Pons (tissue), 1 donor: ENCODE measurements at regions not wholly inside any gene's neighbourhood (a gene's known extent, or its start where the extent isn't known, plus 50 kb on each side); places are given as distances from the start of the nearest gene placed in this dataset.
A peak's percentile ranks its signal among the peaks of the same experiment; 100 is the strongest.

Experiments
- DNase-seq: peaks from one replicate; pipeline ENCODE4 v3.0.0-alpha.2; 2016; ENCODE audit warnings: low spot score

DNA sequence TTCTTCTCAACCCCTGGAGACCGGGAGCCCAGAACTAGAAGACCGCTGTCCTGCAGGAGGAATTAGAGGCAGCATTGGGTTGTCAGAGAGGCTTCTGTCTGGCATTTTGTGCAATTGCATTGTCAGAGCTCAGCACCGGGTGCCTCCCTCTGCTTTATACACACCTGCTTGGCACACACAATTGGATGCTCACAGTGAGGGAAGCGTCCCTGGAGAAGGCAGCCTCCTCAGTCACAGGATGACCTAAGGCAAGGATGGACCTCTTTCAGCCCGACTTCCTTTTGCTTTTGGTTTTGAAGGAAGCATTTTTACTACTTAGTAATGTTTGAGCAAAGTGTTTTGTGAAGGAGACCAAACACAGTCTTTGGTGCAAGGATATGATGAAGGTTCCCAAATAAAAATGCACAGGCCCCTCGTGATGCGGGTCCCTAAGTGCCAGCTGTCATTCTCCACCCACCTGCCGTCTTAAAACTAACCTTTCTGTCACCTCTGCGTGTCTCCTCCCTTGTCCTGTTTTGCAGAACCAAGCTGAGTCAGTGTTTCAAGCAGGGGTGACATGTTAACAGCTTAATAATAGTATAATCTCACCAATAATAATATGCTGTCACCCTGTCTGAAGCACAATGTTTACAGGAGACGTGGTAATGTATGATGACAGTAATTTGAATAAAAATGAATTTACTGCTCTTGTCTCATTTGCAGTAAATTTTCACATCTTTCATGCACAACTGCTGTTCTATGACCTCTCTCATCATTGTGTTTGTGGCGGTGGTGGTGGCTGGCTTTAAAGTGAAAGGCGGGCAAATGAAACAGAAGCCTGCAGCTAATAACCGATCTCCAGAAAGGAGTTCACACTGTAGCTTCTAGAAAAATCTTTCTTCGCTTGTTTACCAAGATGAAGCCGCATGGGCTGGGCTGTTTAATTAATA lies 430.2 kb upstream of the MKI67 start:
- DNase-seq, result no peak

DNA sequence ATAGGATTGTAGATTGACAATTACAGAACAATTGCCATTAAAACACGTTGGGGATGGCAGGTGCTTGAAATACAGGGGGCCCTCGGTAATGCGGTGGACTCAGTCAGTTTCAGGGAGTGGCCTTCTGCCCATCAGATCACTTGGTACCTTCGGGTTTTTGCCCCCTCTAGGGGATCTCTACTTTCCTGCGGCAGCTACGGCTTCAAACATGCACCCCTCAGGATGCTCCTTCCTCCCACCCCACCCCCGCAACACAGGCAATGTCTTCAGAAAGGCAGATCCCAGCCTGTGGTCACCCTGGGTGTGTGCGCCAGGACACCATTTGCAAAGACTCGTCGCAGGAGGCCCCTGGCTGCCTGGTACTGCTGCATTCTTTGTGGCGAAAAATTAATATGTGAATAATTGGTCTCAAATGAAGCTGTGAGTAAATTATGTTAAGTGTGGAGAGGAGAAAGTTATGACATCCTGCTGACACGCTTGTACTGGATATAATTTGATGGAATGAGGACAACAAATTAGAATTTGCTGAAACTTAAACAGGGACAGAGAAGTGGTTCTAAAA lies 431.0 kb upstream of the MKI67 start:
- DNase-seq, result no peak

DNA sequence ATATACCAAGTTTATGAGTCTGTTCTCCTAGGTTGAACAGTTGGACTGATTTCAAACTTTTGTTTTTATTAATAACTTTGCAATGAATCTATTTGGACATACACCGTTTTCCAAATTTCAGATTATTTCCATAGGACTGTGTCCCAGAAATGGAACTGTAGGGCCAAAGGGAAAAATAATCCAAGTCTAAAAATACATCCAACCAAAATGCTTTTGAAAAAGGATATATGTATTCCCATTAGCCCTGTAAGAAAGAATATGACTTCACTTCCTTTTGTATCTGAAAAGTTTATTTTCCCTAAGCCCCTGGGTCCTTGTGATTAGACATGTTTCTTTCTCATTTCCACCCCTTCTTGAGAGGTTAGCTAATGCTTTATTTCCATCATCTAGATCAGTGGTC lies 434.2 kb upstream of the MKI67 start:
- no peak for DNase-seq

DNA sequence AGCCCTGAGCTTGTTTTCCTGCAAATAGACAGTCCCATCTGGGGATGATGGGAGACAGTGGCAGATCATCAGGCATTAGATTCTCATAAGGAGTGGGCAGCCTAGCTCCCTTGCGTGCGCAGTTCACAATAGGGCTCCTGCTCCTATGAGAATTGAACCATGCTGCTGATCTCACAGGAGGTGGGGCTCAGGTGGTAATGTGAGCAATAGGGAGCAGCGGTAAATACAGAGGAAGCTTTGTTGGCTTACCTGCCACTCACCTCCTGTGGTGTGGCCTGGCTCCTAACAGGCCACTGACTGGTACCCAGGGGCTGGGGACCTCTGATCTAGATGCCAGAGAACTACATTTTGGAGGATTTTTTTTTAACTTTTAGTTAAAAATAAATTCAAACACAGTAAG lies 434.8 kb upstream of the MKI67 start:
- DNase-seq, result no peak

DNA sequence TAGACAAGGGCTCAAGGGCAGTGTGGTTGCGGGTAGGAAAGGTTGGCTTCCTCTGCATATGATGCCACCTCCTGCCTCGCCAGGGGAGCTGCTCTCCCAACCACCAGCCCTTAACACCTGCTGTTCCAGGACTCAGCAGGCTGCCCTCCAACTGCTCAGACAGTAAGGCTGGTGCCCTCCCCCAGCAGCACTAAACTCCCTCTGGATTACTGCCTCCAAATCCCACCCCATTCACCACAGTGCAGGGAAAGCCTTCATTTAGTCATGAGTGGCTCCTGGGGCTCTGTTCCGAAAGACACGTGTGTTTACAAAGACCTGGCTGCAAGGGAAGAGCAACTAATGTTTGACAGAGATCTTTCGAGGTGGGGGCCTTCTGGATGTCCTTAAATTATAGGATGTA lies 437.2 kb upstream of the MKI67 start:
- DNase-seq, result no peak

DNA sequence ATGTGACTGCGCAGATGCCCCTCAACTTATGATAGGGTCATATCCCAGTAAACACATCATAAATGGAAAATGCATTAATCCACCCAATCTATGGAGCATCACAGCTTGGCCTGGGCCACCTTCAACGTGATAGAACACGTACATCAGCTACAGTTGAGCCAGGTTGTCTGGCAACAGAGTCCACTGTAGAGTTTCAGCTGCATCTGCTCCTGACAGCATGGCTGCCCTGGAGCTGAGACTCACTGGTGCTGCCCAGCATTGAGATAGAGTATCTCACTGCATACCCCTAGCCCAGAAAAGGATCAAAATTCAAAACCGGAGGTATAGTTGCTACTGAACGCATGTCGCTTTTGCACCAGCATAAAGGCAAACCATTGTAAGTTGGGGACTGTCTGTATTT lies 437.7 kb upstream of the MKI67 start:
- no peak for DNase-seq

DNA sequence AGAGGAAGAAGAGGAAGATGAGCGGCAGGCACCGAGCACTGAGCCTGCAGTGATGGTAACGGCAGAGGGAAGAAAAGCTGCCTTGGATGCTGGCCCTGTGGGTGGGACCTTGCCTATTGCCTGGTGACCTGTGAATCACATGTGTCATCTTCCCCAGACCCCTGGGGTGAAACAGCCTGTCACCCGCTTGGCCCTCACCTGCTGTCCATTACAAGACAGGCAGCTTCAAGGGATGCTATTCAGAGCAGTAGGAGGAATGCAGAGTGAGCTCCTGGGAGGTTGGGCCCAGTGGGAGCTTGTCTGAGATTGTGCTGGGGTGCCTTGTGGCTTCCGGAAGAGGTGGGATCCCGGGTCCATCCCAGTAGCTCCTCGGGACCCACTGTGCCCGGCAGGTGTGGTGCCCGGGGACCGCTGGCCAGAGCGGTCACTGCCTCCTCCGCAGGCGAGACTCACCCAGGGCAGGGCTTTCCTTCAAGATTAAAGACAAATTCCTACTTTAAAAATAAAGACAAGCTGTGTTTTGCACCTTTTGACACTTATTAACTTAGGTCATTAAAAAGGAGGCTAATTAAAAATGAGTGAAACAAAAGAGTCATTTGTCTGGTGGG lies 440.2 kb upstream of the MKI67 start:
- no peak for DNase-seq

DNA sequence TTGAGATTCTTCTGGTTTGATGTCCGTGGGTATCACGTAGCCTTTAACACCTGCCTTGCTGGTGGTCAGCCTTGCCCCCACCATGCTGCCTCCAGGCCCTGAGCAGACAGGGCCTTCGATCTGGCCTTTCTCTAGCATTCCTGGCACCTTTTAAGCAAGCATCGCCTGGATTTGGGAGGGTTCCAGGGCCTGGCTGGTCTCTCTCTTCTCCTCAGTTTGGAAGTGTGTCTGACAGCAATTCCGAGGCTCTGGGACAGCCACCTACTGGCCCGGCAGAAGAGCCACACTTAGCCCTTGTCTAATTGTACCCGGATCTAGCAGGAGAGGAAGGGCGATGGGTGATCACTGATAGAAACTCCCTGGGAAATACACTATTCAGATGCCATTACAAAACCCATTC lies 441.3 kb upstream of the MKI67 start:
- no peak for DNase-seq

DNA sequence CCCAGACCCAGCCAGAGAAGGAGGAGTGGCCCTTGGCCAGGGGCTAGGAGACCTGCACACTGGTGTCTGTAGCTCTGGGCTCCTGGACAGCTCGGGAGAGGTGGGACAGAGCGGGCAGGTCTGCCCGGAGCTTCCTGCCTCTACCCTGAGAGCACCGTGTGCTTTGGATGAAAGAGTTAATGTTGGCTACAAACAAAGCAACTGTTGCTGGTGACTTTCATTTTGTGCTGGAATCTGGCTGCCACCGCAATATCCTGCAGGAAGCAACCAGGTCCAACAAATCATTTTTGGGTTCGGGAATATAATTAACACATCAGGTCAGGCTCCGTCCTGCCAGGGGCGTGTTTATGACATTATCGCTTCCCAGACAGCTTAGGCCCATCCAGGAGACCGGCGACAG lies 441.8 kb upstream of the MKI67 start:
- no peak for DNase-seq

DNA sequence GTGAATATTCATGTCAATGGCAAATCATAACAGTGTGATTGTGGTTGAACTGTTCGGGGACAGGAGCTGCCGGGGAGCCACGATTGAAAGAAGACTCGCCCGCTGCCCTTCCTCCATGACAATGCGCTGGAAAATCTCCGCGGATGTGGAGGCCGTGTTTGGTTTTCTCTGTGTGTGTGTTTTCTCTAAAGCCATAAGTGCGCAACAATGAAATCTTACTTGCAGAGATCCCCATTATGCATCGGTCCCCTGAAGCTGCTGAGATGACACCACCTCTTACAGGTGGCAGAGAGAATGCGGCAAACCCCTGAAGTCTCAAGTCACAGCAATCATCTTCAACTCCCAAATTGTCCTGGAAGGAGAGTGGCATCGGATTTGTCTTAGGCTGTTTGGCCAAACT lies 442.3 kb upstream of the MKI67 start:
- DNase-seq, result no peak

DNA sequence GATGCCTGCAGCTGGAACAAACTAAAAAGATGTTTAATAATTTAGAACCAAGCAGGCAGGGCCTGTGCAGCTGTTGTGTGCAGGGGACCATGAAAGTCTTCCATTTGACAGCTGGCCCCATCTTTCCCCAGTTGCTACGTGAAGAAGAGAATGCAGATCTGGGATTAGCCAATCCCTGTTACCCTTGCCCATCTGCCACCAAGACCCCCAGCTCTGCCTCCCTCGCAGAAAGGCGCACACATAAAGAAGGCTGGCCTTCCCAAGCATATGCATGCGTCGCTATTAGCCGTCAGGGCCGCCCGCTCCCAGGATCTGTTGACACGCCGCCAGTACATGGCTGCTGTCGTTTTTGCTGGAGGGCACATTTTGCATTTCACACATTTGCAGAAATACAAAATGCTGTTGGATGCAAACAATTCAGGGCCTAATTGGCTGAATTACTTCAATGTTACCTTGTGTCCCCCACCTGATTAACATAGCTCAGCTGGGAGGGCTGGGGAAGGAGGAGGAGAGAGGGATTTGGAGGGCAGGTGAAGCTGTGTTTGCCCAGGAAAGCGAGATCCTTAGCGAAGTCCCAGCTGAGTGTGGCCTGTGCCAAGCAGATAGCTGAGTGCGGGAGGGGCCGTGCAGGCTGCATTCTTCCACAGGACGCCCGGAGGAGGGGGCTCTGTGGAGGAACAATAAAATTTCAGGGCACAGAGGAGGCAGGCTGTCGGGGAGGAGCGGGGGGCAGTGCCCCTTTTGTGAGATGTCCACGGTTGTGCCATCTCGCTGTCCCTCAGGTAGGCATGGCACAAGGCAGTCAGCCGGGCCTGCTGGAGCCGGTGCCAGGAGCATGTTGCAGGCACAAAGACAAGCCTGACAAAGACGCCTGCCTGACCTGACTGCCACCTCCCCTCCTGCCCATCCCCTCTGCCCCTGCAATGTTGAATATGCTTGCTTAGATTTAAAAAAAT lies 443.0 kb upstream of the MKI67 start:
- DNase-seq, result no peak

DNA sequence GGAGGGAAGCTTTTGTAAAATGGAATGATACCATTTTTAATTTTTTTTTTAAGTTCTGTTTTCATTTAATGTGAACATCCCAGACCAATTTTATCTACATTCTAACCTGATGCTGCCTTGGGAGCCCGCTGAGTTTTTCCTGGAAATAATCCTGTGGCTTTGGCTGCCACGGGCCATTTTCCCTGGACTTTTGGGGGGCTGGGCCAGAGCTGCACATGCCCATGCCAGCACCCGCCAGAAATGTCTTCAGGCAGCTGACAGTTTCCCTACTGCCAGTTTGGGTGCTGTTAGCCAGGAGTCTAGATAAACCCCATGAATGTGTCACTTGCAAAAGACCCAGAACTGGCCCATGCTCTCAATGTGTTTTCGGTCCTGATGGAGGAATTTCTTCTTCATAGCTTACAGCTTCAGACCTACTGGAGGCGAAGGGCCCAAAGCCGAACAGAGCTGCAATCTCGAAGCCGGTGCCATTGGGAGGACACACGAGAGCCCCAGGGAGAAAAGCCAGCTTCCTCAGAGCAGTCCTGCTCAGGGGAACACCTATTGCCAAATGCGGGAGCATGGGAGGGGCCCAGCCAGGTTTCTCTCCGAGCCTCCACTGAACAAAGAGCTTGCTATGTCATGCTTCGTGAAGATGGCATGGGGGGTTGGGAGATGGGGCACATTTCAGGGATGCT lies 444.2 kb upstream of the MKI67 start:
- no peak for DNase-seq

DNA sequence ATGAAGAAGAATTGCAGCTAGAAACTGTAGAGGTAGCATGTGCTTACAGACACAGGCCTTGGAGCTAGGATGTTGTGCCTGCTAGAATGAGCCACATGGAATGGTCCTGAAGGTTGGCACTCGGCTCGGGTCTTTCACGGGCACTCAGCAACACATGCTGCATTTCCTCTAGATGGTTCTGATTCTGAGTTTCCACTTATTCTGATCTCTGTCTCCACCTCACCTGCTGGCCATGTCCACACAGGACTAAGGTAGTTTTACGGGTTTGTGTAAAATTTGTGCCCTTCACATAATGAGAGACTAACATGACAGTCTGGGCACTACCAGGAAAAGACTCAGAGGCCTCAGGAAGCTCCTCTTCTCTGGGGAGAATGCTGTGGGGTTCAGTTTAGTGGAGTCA lies 444.8 kb upstream of the MKI67 start:
- no peak for DNase-seq

DNA sequence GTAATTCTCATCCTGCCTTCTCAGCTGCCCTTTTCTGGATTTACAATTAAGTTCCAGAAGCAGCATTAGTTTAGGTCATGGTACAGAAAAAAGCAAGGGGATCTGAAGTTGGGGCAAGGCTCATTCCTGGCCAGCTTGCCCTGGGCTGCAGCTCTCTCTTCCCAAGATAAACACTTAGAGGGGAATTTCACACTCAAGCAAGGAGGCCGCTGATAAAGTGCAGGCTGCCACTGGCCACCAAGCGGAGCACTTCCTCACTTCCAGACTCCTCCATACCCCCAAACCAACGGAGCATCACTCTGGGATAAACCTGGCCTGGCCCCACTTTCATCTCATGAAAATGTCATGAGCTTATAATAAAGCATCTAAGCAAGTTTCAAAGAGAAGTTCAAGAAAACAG lies 445.5 kb upstream of the MKI67 start:
- DNase-seq, result no peak

DNA sequence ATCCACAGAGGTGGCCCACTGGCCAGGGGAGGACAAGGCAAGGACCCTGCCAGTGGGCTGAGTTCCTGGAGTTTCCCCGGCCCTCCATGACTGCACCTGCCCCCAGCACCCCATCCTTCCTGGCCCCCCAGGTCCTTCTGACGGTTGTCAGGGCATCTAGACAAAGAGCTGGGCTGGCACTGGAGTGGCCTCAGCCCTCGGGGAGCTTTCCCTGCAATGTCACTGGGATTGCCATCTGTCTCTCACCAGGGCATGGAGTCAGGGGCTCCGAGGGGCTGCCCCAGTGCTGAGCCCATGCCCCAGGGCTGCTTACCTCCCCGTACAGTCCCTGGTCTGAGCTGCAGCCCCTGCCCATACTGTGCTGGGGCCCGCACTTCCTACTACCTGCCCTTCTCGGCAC lies 446.5 kb upstream of the MKI67 start:
- no peak for DNase-seq

DNA sequence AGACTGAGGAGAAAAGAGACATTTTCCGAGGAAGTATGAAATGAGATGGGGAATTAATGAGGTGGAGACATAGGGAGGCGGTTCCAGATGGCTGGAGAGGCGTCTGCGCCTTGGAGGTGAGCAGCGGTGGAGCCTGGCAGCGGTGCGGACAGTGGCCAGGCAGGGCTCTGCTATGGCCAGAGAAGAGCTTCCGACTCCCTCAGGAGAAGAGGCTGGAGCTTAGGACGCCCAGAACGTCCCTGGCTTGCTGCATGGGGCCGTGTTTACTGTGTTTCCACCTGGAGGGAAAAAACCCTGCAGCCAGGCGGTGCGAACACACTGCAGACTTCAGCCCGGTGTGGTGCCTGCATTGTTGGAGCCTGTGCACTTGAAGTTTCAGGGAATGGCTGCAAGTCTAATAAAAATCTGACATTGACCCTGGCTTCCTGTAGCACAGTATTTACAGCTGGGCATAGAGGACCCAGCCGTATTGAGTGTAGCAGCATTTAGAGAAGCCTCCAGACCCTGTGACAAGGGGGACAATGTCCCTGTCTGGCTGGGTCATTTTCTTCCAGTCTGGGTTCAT lies 447.1 kb upstream of the MKI67 start:
- no peak for DNase-seq

DNA sequence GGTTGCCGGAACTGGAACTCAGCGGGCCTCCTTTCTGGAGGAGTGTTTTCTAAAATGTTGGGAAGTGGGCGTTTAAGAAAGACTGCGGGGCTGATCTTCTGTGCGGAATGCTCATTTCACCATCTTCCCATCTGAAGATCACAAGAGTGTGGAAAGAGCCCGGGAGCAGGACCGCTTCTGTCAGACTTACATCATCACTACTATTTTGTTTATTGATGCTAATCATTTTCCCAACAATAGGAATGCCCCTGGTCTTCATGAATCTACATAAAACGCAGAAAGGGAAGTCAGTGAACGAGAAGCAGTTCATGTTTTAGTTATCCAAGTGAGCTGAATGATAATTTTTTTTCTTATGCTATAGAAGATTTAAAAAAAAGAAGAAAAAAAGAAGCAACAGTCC lies 447.8 kb upstream of the MKI67 start:
- no peak for DNase-seq

DNA sequence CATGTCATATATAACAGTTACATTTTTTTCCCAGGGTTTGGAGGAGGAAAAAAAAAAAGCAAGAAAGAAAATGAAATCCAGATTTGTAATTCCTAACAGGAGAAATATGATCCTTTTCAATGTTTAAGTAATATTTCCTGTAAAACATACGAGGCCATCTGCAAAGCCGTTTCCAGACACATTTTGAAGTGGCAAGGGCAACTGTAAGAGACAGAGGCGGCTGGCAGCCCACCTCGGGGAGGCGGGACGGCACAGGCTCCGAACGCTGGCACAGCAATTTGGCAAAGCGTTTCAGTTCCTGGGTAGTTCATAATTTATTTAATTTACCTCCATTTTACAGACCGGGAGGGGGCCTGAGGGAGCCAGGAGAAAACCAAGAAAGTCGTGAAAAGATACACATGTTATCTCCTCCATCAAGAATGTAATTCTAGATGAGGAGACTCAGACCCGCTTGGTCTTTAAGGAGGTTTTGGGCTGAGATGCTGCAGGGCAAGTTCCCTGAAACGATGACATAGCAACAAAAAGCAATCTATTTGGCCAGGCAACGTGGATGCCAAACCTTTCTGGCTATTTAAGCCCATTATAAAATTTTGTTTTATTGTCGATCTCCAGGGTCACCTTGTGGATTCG lies 448.5 kb upstream of the MKI67 start:
- DNase-seq, result no peak

DNA sequence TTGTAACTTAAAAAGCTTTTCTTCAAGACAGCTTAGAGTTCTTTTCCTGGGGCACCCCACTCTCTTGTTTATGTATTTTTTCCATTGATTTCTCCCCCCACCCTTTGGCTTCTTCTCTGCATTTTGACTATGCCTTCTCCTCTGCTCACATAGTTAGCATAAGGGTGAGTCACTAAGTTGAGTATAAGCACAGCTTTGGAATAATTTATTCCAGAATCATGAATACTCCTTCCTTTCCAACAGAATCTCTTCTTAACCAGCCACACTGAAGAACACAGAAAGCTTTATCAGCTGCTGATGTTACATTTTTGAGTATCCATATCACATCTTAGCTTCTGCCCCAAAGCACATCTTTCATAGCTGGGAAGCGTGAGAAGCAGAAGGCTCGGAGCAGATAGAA lies 449.5 kb upstream of the MKI67 start:
- peak; percentile 1 for DNase-seq

DNA sequence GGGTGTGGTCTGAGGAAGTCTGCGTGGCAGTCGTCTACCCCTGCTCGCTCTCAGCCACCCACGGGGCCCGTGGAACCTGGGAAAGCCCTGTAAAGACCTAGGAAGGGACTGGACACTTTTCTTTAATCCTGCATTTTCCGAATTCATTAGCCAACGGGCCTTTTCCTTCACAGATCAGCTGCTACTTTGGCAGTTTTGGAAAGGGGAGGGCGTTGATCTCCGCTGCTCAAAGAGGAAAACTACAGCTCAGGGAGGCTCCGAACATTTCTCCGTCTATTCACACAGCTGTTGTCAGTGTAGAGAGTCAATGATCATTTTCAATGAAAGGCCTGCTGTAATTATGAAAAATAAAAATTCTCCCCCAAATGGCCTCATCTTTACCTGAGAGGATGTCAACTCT lies 450.1 kb upstream of the MKI67 start:
- DNase-seq, result no peak
